SU-DHL-6 (cell line): ENCODE measurements at regions not wholly inside any gene's neighbourhood (a gene's known extent, or its start where the extent isn't known, plus 50 kb on each side); places are given as distances from the start of the nearest gene placed in this dataset.

Experiments
- CTCF ChIP-seq: fragments of 200-600 bp; sonication (generic); IDR thresholded peaks from one replicate; pipeline ENCODE4 v1.5.1; 2017; ENCODE audit warnings: antibody characterized with exemption, mild to moderate bottlenecking, low read length, moderate library complexity; ENCODE audit not compliant: insufficient read depth, poor library complexity, severe bottlenecking
- EZH2phosphoT487 ChIP-seq: fragments of 200-600 bp; sonication (generic), shearing (Covaris generic); conservative IDR thresholded peaks from 2 replicates; pipeline ENCODE4 v1.6.1; 2018; ENCODE audit warnings: mild to moderate bottlenecking, antibody characterized with exemption, low read length, moderate library complexity, mixed read lengths

- TF ChIP-seq CTCF (no peak), EZH2phosphoT487 (no peak)
Observed at GRCh38 chr7:68207676-68208075, 1211.0 kb downstream of the TYW1 start.
